Neutrophil (primary cell): ENCODE measurements at regions not wholly inside any gene's neighbourhood (a gene's known extent, or its start where the extent isn't known, plus 50 kb on each side); places are given as distances from the start of the nearest gene placed in this dataset.

ENCODE experiments used
- H3K27ac ChIP-seq: fragments of 200-600 bp; sonication (generic); 2 replicates; pipeline ENCODE4 v1.5.1; 2016; ENCODE audit warnings: mild to moderate bottlenecking, moderate library complexity
- H3K27me3 ChIP-seq: fragments of 200-600 bp; sonication (generic); 2 replicates; pipeline ENCODE4 v1.6.0; 2016; ENCODE audit warnings: mild to moderate bottlenecking
- H3K36me3 ChIP-seq: fragments of 200-600 bp; sonication (generic); 2 replicates; pipeline ENCODE4 v1.5.1; 2017
- H3K4me1 ChIP-seq, 2 experiments: fragments of 200-600 bp in 1 of 2; sonication (generic) in 1 of 2; 1 replicate in 1 of 2; 2 replicates in 1 of 2; pipeline versions ENCODE4 v1.5.1 to v1.6.1; 2013 to 2016; ENCODE audit warnings: low read depth in 1 of 2, low read length in 1 of 2, mild to moderate bottlenecking in 1 of 2, moderate library complexity in 1 of 2; ENCODE audit not compliant: control insufficient read depth in 1 of 2, insufficient read depth in 1 of 2
- H3K4me3 ChIP-seq, 2 experiments: fragments of 200-600 bp in 1 of 2; sonication (generic) in 1 of 2; 1 replicate in 1 of 2; 2 replicates in 1 of 2; pipeline ENCODE4 v1.5.1; 2013 to 2016; ENCODE audit warnings: low read depth in 1 of 2, low read length in 1 of 2, mild to moderate bottlenecking in 1 of 2, moderate library complexity in 1 of 2
- H3K9me3 ChIP-seq: fragments of 200-600 bp; sonication (generic); 2 replicates; pipeline ENCODE4 v1.5.1; 2016
- CTCF ChIP-seq: fragments of 200-600 bp; sonication (generic); IDR thresholded peaks from 2 replicates; pipeline ENCODE4 v1.5.1; 2016; ENCODE audit warnings: antibody characterized with exemption

- Histone ChIP-seq H3K4me1 (no peaks in the 10 kb centered on the region), H3K4me3 (no peak overlapping the region), H3K27me3 (peaks cover 80% of the 10 kb centered on the region), H3K36me3 (no peaks in the 10 kb centered on the region), H3K27ac (no peak overlapping the region), H3K9me3 (no peaks in the 10 kb centered on the region)
- no peak for TF ChIP-seq CTCF
These were observed 190.2 kb downstream of the BUD13 start for GRCh38 chr11:116582571-116582970.

- no peak overlapping the region for H3K4me3 ChIP-seq
- H3K9me3 ChIP-seq: no peaks in the 10 kb centered on the region
- no peak for TF ChIP-seq CTCF
- no peaks in the 10 kb centered on the region for H3K4me1 ChIP-seq
- no peak overlapping the region for H3K27ac ChIP-seq
- peaks cover 92% of the 10 kb centered on the region for H3K27me3 ChIP-seq
- no peaks in the 10 kb centered on the region for H3K36me3 ChIP-seq
These were observed 191.4 kb downstream of the BUD13 start for GRCh38 chr11:116581349-116581748.

- Histone ChIP-seq H3K27ac (no peak overlapping the region), H3K36me3 (no peaks in the 10 kb centered on the region), H3K4me3 (no peak overlapping the region), H3K27me3 (peaks cover 93% of the 10 kb centered on the region), H3K9me3 (no peaks in the 10 kb centered on the region), H3K4me1 (no peaks in the 10 kb centered on the region)
- no peak for TF ChIP-seq CTCF
These were observed 192.0 kb downstream of the BUD13 start for GRCh38 chr11:116580799-116581198.

- Histone ChIP-seq H3K4me1 (no peaks in the 10 kb centered on the region), H3K27ac (no peak overlapping the region), H3K9me3 (no peaks in the 10 kb centered on the region), H3K4me3 (no peak overlapping the region), H3K27me3 (peaks cover 88% of the 10 kb centered on the region), H3K36me3 (no peaks in the 10 kb centered on the region)
- TF ChIP-seq CTCF: no peak
These were observed 192.7 kb downstream of the BUD13 start for GRCh38 chr11:116579857-116580727.

- no peaks in the 10 kb centered on the region for H3K36me3 ChIP-seq
- peaks cover 79% of the 10 kb centered on the region for H3K27me3 ChIP-seq
- H3K9me3 ChIP-seq: no peaks in the 10 kb centered on the region
- H3K4me3 ChIP-seq: no peak overlapping the region
- no peak overlapping the region for H3K27ac ChIP-seq
- H3K4me1 ChIP-seq: no peaks in the 10 kb centered on the region
- no peak for TF ChIP-seq CTCF
These were observed 193.6 kb downstream of the BUD13 start for GRCh38 chr11:116579031-116579653.
